ENCODE measurements at regions not wholly inside any gene's neighbourhood (a gene's known extent, or its start where the extent isn't known, plus 50 kb on each side); places are given as distances from the start of the nearest gene placed in this dataset.

DNA sequence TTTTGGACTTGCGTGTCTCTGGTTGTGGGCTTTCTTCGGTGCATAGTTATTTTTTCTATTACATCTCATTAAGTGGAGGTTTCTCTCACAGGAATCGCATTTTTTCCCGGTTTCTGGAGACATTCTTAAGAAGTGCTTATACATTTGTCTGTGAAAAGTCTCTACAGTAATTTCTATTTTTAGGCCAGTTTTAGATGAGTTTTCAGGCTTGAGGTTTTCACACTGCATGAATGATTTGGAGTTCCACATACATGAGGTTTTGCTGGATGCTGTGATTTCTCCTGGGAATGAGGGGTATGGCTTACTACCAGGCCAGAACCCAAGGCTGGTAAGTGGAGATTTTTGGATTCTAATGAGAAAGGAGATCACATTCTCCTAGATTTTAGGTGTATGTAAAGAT lies 422.6 kb upstream of the SLIT2 start:
- TF ChIP-seq, protein P1, sequence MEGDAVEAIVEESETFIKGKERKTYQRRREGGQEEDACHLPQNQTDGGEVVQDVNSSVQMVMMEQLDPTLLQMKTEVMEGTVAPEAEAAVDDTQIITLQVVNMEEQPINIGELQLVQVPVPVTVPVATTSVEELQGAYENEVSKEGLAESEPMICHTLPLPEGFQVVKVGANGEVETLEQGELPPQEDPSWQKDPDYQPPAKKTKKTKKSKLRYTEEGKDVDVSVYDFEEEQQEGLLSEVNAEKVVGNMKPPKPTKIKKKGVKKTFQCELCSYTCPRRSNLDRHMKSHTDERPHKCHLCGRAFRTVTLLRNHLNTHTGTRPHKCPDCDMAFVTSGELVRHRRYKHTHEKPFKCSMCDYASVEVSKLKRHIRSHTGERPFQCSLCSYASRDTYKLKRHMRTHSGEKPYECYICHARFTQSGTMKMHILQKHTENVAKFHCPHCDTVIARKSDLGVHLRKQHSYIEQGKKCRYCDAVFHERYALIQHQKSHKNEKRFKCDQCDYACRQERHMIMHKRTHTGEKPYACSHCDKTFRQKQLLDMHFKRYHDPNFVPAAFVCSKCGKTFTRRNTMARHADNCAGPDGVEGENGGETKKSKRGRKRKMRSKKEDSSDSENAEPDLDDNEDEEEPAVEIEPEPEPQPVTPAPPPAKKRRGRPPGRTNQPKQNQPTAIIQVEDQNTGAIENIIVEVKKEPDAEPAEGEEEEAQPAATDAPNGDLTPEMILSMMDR (IDR thresholded peaks at IDR 0.05): no peak
- no peak for TF ChIP-seq EP300 (IDR thresholded peaks at IDR 0.05)

Measured in sigmoid colon (tissue), 4 donors.